ENCODE measurements at regions not wholly inside any gene's neighbourhood (a gene's known extent, or its start where the extent isn't known, plus 50 kb on each side); places are given as distances from the start of the nearest gene placed in this dataset.
"Not testable (repeated sequence)": the region's sequence is repeated elsewhere in the genome, so short reads cannot be mapped to it uniquely, and the experiment has no call there.

DNA sequence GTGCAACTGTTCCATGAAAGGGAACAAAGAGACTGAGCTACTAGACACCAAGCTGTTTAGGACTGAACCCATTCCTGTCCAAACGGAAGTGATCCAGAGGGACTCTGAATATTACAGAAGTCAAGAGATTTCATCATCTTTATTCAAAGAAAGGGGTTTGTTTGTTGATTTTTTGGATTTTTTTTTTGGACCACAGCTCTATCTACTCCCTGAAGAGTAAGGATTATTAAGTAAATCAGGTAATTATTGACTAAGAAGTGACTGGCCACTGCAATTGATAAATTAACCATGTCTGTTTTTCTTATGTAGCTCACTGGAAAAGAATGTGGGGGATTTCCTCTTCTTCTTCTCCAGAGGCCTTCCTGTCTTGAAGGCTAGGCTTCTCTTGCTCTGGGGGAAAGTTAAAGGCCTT lies 146.6 kb upstream of the TPM1 start:
- no peaks in the 10 kb centered on the region for H3K9me3 Mint-ChIP-seq
- no peak overlapping the region for H3K4me3 Mint-ChIP-seq
- H3K27me3 Mint-ChIP-seq (ENCODE audit: low read depth), result no peaks in the 10 kb centered on the region
- no peaks in the 10 kb centered on the region for H3K4me1 Mint-ChIP-seq (ENCODE audit: low read depth)
- H3K36me3 Mint-ChIP-seq (ENCODE audit: low read depth), result no peaks in the 10 kb centered on the region
- H3K27ac Mint-ChIP-seq, result no peak overlapping the region

DNA sequence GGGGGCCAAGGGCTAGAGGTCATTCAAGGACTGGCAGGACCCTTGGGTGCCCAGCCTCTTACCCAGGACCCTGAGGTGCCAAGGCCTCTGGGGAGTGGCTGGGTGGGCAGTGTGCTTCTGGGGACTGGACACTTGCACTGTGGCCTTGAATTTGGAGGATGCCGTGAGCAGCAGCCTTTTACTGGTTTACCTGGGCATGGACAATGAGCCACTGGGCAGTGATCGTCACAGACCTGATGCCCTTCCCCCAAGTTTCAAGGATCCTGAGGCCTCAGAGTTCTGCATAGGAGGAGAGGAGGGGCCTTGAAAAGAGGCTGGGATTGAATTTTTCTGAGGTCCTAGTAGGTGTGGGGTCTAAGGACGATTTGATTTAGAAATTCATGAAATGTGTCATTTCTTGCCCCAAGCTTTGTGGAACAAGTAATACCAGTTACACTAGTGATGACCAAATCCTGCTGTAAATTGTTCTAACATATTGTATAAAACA lies 146.1 kb upstream of the TPM1 start:
- Mint-ChIP-seq H3K4me3 (no peak overlapping the region), H3K36me3 (ENCODE audit: low read depth) (no peaks in the 10 kb centered on the region), H3K27ac (no peak overlapping the region), H3K9me3 (no peaks in the 10 kb centered on the region), H3K27me3 (ENCODE audit: low read depth) (no peaks in the 10 kb centered on the region), H3K4me1 (ENCODE audit: low read depth) (no peaks in the 10 kb centered on the region)

DNA sequence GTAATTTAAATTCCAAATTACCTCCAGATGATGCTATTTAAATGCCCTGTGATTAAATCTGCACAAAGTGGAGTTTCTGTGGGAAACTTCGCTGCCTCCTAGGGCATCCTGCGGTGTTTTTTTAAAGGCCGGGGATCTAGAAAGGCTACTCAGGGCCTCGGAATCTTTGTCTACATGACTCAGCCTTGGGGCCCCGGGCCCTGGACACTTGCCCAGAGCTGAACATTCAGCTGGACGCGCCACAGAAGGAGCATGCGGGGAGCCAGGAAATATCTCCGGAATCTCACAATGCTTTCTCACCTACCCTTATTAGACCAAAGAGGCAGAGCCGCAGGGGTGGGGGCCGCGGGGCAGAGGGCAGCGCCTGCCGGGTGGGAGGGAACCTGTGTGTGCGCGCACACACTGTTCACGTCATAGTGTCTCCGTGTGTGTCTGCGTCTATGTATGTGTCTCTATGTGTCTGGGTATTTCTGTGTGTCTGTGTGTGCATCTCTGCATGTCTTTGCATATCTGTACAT lies 145.5 kb upstream of the TPM1 start:
- Mint-ChIP-seq H3K9me3 (no peaks in the 10 kb centered on the region), H3K4me3 (no peak overlapping the region), H3K36me3 (ENCODE audit: low read depth) (no peaks in the 10 kb centered on the region), H3K27ac (no peak overlapping the region), H3K27me3 (ENCODE audit: low read depth) (no peaks in the 10 kb centered on the region), H3K4me1 (ENCODE audit: low read depth) (no peaks in the 10 kb centered on the region)

DNA sequence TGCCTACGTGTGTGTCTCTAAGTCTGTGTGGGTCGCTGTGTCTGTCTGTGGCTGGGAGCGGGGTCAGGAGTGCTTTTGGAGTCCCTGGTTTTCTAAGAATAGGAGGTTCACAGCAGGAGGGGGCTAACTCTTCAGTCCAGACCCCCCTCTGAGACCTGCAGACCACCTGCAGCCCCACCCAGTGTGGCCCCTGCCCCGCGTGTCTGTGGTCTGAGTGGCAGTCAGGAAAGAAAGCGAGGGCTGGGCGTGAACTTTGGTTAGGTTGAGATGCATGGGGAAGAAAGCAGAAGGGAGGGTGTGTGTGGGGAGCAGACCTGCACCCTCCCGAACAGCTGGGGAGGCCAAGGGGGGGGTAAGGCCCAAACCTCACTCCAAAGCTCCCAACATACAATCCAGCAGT lies 144.9 kb upstream of the TPM1 start:
- no peak overlapping the region for H3K4me3 Mint-ChIP-seq
- H3K4me1 Mint-ChIP-seq (ENCODE audit: low read depth), result no peaks in the 10 kb centered on the region
- no peaks in the 10 kb centered on the region for H3K27me3 Mint-ChIP-seq (ENCODE audit: low read depth)
- no peaks in the 10 kb centered on the region for H3K36me3 Mint-ChIP-seq (ENCODE audit: low read depth)
- no peak overlapping the region for H3K27ac Mint-ChIP-seq
- no peaks in the 10 kb centered on the region for H3K9me3 Mint-ChIP-seq

DNA sequence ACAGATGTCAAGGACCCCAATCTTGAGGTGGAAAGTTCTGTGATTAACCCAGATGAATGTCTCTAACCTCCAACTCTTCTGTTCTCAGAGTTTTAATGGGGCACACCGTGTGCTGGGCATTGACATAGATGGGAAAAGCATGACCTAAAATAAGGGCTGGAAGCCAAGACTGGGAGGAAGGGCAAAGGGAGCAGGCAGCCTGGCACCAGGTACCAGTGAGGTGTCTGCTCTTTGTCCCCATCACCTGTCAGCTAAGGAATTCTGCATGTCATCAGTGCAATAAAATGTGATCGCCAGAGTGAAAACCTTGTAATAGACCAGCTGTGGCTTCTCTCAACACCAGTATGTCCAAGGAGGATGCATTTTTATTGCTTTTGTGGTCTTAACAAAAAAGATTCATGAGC lies 143.5 kb upstream of the TPM1 start:
- no peaks in the 10 kb centered on the region for H3K4me1 Mint-ChIP-seq (ENCODE audit: low read depth)
- H3K9me3 Mint-ChIP-seq, result no peaks in the 10 kb centered on the region
- H3K4me3 Mint-ChIP-seq, result no peak overlapping the region
- H3K27ac Mint-ChIP-seq, result no peak overlapping the region
- H3K36me3 Mint-ChIP-seq (ENCODE audit: low read depth), result no peaks in the 10 kb centered on the region
- H3K27me3 Mint-ChIP-seq (ENCODE audit: low read depth), result no peaks in the 10 kb centered on the region

DNA sequence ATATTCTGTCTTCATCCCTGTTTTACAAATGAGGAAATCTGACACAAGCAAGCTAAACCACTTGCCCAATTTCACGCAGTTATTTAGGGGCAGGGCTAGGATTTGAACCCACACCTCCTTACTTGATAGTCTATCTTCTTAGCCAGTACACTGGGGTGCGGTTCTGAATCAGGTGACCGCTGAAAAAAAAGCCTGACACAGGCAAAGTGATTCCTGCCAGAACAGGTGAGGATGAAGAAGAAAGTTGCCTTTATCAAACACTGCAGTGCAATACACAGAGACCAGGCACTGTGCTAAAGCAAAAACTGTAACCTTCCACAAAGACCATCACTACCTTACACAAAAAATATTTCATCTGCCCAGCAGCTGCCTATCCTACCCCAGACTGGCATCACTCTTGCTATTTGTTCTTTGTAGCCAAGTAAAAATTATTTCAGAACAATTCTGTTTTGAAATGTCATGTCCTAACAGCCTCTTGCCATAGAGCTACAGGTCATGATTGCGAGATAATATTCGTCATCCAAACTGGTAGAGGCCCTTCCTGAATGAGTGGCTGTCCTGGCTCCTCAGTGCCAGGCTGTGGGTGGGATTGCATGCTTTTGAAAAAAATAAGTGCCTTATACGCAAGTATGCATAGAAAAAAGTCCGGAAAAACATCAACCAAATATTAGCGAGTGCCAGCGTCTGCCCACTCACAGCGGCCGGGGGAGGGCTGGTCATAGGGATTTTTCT lies 142.3 kb upstream of the TPM1 start:
- H3K36me3 Mint-ChIP-seq (ENCODE audit: low read depth), result no peaks in the 10 kb centered on the region
- H3K4me3 Mint-ChIP-seq, result no peak overlapping the region
- no peaks in the 10 kb centered on the region for H3K4me1 Mint-ChIP-seq (ENCODE audit: low read depth)
- H3K27ac Mint-ChIP-seq, result no peak overlapping the region
- no peaks in the 10 kb centered on the region for H3K27me3 Mint-ChIP-seq (ENCODE audit: low read depth)
- no peaks in the 10 kb centered on the region for H3K9me3 Mint-ChIP-seq

DNA sequence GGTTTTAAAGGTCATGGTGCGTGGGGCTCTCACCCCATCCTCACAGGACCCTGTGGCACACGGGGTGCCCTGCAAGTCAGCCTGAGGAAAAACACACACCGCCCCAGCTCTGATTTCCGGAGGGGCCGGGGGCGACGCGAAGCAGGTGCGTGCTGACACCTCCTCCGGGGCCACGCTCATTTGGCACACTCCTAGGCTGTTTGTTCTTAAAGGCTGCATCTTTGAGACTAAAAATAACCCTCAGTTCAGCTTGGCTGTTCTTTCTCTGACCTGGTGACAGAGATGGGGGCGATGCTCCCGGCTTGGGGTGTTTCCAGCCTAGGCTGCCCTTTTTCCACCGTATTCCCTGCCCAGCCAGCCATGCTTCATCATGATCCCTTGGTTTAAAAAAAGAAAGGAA lies 141.5 kb upstream of the TPM1 start:
- no peaks in the 10 kb centered on the region for H3K4me1 Mint-ChIP-seq (ENCODE audit: low read depth)
- no peaks in the 10 kb centered on the region for H3K27me3 Mint-ChIP-seq (ENCODE audit: low read depth)

DNA sequence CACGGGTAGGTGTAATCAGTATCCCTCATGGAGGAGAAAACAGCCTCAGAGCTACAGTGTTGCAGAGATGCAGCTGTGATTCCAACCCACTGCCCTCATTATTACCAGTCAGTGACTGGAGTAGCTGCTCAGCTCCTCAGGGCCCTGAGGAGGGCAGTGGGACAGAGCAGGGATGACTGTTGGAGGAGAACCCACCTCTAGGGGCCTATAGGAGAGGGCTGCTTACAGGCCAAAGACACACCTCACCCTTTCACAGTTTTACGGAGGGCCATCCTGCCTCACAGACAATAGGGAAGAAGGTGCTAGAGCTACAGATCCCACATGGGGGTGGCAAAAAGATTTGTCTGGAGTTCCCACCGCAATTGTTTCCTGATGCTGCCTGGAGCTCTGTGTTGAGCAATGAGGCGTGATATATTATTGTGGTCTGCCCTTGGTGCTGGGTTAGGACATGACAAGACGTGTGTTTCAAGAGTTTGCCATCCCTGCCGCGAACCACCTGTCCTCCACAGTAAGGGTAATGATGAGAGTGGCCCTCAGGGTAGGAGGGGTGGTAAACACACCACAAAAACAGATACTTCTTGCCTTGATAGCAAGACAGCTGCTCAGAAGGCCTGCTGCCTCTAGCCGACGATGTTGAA lies 140.5 kb upstream of the TPM1 start:
- Mint-ChIP-seq H3K27ac (no peak overlapping the region), H3K4me1 (ENCODE audit: low read depth) (no peaks in the 10 kb centered on the region), H3K4me3 (no peak overlapping the region), H3K27me3 (ENCODE audit: low read depth) (no peaks in the 10 kb centered on the region), H3K9me3 (no peaks in the 10 kb centered on the region), H3K36me3 (ENCODE audit: low read depth) (no peaks in the 10 kb centered on the region)

More for the DNA sequence above, 141.5 kb upstream of the TPM1 start:
- Mint-ChIP-seq H3K4me3 (no peak overlapping the region), H3K27ac (no peak overlapping the region), H3K36me3 (ENCODE audit: low read depth) (no peaks in the 10 kb centered on the region), H3K9me3 (no peaks in the 10 kb centered on the region)

DNA sequence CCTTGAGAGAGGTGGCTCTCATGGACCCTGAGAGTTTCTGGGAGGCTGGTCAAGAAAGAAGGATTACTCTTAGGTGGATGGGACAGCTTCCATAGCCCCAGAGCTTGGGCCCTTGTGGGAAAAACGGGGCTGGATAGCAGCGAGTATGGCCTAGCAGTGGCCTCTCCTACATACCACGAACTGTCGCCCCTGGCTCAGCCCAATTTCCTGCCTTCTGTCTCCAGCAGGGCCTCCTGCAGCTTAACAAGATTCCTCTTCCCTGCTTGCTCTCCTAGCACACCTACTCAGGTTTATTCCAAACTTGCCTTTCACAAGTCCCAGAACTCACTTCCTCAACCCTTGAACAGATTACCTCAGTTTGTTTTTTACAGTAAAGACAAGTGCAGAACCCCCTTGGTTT lies 139.7 kb upstream of the TPM1 start:
- no peaks in the 10 kb centered on the region for H3K4me1 Mint-ChIP-seq (ENCODE audit: low read depth)
- no peaks in the 10 kb centered on the region for H3K9me3 Mint-ChIP-seq
- H3K27me3 Mint-ChIP-seq (ENCODE audit: low read depth), result no peaks in the 10 kb centered on the region
- no peak overlapping the region for H3K27ac Mint-ChIP-seq
- H3K4me3 Mint-ChIP-seq, result no peak overlapping the region
- H3K36me3 Mint-ChIP-seq (ENCODE audit: low read depth), result no peaks in the 10 kb centered on the region

DNA sequence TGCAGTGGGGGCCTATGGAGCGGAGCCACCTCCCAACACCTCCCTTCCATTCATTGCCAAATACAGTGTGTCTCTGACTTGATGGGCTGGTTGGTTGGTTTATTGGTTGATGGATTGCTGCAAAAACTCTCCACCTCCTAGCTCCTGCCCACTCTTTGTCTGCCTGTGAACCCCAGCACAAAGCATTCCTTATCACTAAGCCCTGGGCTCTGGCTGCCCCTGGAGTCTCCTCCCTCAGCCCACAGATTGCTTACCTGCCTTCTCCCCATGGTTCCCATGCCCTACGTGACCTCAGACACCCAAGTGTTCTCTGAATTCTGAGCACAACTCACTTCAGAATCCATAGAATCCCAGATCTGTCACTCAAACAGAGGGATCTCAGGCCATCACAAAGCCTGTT lies 139.1 kb upstream of the TPM1 start:
- no peak overlapping the region for H3K4me3 Mint-ChIP-seq
- no peaks in the 10 kb centered on the region for H3K9me3 Mint-ChIP-seq
- H3K27me3 Mint-ChIP-seq (ENCODE audit: low read depth), result no peaks in the 10 kb centered on the region
- no peaks in the 10 kb centered on the region for H3K4me1 Mint-ChIP-seq (ENCODE audit: low read depth)
- no peak overlapping the region for H3K27ac Mint-ChIP-seq
- H3K36me3 Mint-ChIP-seq (ENCODE audit: low read depth), result no peaks in the 10 kb centered on the region

DNA sequence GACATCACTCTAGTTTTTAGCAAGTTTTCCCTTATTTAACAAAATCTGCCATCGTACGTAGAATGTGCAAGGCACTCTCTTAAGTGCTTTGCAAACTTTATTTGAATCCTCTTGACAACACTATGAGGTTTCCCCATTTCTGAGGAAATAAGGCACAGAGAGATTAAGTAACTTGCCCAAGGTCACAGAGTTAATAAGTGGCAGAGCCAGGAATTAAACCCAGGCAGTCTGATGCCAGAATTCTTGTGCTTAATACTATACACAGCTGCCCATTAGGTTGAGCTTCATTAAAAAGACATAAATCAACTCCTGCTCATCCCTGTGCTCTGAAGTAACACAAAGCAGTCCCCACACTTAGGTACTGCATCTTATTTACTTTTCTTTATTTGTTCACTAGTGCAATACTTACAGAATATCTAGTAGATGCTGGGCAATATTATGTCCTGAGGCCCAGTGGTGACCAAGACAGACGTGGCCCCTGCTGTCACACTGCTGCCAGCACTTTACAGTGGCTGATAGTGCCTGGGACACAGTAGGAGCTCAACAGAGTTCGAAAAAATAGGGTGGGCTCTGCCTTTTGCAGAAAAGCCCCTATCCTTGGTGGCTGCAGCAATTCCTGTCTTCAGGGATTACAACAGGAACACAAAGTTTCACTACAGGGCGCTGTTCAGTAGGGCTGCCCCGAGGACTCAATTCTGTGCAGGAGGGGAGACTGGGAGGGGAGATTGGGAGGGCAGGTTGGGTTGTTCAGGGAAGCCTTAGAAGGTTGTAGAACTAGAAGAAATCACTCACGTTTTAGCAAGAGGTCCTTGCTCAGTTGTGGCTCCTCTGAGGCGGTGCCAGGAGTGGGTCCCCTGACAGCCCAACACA lies 138.3 kb upstream of the TPM1 start:
- Mint-ChIP-seq H3K27me3 (ENCODE audit: low read depth) (no peaks in the 10 kb centered on the region), H3K4me3 (no peak overlapping the region), H3K27ac (no peak overlapping the region), H3K4me1 (ENCODE audit: low read depth) (no peaks in the 10 kb centered on the region), H3K36me3 (ENCODE audit: low read depth) (no peaks in the 10 kb centered on the region), H3K9me3 (no peaks in the 10 kb centered on the region)

DNA sequence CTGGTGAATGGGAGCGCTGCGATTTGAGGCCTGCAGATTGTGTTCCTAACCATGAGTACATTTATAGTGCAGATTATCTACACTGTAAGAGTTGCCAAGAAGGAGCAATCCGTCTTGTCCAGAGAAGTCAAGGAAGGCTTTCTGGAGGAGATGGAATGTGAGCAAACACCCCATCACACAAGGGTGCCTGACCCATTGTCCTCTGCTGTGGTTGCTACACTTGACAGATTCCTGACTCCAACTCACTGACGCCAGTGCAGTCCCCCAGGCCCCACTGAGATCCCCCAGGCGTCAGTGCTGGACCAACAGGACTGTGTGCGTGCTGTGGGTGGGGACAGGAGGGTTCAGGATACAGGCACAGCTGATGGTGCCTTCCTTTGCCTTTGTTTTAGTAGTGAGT lies 135.9 kb upstream of the TPM1 start:
- no peak overlapping the region for H3K4me3 Mint-ChIP-seq
- H3K27me3 Mint-ChIP-seq (ENCODE audit: low read depth), result no peaks in the 10 kb centered on the region
- no peaks in the 10 kb centered on the region for H3K9me3 Mint-ChIP-seq
- no peak overlapping the region for H3K27ac Mint-ChIP-seq
- H3K36me3 Mint-ChIP-seq (ENCODE audit: low read depth), result no peaks in the 10 kb centered on the region
- H3K4me1 Mint-ChIP-seq (ENCODE audit: low read depth), result no peaks in the 10 kb centered on the region

DNA sequence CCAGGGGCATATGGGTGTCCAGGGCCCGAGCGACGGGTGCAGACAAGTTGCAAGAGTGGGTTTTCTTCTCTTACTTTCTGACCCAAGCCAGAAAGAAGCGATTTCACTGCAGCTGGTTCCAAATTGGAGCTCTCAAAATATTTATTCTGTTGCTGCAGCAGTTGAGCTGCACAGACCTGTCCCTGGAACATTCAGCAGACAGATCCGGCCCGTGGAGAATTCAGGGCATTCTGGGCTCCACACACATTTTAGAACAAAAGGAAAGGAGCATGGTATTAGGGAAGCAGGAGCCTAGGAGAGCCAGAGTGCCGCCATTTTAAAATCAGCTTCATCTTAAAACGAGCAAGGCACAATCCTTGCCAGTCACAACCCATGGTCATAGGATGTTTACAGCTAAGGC lies 135.3 kb upstream of the TPM1 start:
- H3K4me3 Mint-ChIP-seq, result no peak overlapping the region
- H3K9me3 Mint-ChIP-seq, result no peaks in the 10 kb centered on the region
- no peaks in the 10 kb centered on the region for H3K36me3 Mint-ChIP-seq (ENCODE audit: low read depth)
- H3K4me1 Mint-ChIP-seq (ENCODE audit: low read depth), result no peaks in the 10 kb centered on the region
- H3K27me3 Mint-ChIP-seq (ENCODE audit: low read depth), result no peaks in the 10 kb centered on the region
- H3K27ac Mint-ChIP-seq, result no peak overlapping the region

DNA sequence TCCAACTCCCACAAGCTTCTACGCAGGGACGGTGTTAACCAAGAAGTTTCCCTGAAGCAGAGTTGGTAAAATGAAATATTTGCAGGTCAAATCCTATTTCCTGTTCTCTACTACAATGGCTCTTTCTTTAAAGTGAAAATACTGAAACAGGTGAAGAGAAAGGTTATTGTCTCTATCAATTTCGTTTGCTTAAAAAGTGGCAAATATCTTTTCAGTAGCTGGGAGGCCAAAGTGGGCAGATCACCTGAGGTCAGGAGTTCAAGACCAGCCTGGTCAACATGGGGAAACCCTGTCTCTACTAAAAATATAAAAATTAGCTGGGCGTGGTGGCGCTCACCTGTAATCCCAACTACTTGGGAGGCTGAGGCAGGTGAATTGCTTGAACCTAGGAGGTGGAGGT lies 134.2 kb upstream of the TPM1 start:
- H3K27me3 Mint-ChIP-seq (ENCODE audit: low read depth); H3K4me3 Mint-ChIP-seq; H3K36me3 Mint-ChIP-seq (ENCODE audit: low read depth); H3K27ac Mint-ChIP-seq; H3K9me3 Mint-ChIP-seq; H3K4me1 Mint-ChIP-seq (ENCODE audit: low read depth): not testable (repeated sequence)

DNA sequence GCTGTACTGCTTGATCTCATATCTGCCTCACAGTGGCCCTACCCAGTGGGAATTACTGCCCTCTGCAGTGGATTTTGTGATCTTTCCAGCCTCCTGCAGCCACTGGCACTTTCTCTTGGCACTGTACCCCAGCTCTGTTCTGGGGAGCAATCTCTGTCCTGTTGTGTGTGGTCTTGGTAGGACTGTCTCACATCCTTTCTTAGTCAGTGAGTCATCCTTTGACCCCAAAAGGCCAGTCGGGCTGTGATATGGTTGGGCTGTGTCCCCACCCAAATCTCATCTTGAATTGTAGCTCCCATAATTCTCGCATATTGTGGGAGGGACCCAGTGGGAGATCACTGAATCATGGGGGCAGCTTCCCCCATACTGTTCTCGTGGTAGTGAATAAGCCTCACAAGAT lies 133.3 kb upstream of the TPM1 start:
- H3K36me3 Mint-ChIP-seq (ENCODE audit: low read depth), result no peaks in the 10 kb centered on the region
- H3K27ac Mint-ChIP-seq, result no peak overlapping the region
- H3K4me3 Mint-ChIP-seq, result no peak overlapping the region
- no peaks in the 10 kb centered on the region for H3K9me3 Mint-ChIP-seq
- H3K4me1 Mint-ChIP-seq (ENCODE audit: low read depth), result no peaks in the 10 kb centered on the region
- no peaks in the 10 kb centered on the region for H3K27me3 Mint-ChIP-seq (ENCODE audit: low read depth)
